ENCODE measurements at regions not wholly inside any gene's neighbourhood (a gene's known extent, or its start where the extent isn't known, plus 50 kb on each side); places are given as distances from the start of the nearest gene placed in this dataset.

DNA sequence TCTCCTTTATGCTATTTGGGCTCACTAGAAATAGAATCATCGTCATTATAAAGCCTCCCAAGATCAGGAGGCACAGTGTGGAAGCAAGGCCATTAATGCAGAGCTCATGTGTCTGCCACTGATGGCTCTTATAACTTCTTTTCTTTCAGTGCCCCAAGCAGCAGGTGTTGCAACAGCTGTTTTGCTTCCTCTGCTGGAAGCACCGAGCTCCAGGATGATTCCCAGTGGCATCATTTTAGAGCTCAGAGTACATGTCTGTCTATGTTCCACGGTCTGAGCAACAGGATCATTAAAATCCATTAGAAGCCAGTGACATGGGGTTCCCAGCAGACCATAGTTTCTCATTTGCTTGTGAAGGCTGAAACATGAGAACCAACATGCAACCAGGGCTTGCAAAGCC lies 803.0 kb upstream of the FAT3 start:
- TF ChIP-seq, protein P1, sequence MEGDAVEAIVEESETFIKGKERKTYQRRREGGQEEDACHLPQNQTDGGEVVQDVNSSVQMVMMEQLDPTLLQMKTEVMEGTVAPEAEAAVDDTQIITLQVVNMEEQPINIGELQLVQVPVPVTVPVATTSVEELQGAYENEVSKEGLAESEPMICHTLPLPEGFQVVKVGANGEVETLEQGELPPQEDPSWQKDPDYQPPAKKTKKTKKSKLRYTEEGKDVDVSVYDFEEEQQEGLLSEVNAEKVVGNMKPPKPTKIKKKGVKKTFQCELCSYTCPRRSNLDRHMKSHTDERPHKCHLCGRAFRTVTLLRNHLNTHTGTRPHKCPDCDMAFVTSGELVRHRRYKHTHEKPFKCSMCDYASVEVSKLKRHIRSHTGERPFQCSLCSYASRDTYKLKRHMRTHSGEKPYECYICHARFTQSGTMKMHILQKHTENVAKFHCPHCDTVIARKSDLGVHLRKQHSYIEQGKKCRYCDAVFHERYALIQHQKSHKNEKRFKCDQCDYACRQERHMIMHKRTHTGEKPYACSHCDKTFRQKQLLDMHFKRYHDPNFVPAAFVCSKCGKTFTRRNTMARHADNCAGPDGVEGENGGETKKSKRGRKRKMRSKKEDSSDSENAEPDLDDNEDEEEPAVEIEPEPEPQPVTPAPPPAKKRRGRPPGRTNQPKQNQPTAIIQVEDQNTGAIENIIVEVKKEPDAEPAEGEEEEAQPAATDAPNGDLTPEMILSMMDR (IDR thresholded peaks at IDR 0.05): no peak
- TF ChIP-seq TAF1 (IDR thresholded peaks at IDR 0.05; ENCODE audit: borderline replicate concordance, low read depth, low read length): no peak
- TF ChIP-seq SMC3 (IDR thresholded peaks at IDR 0.05; ENCODE audit: low read depth, low read length): no peak
- TF ChIP-seq RXRA (IDR thresholded peaks at IDR 0.05; ENCODE audit: borderline replicate concordance, low read depth): no peak
- no peak for TF ChIP-seq POLR2AphosphoS5 (IDR thresholded peaks at IDR 0.05; ENCODE audit: low read depth, low read length)
- TF ChIP-seq ELF1 (IDR thresholded peaks at IDR 0.05): no peak
- no peak for TF ChIP-seq RAD21 (IDR thresholded peaks at IDR 0.05; ENCODE audit: low read length)
- no peak for TF ChIP-seq CHD2 (IDR thresholded peaks at IDR 0.05; ENCODE audit: low read length, partially characterized antibody)
- TF ChIP-seq FOSL2 (IDR thresholded peaks at IDR 0.05; ENCODE audit: borderline replicate concordance, low read depth): no peak
- TF ChIP-seq, protein P2, sequence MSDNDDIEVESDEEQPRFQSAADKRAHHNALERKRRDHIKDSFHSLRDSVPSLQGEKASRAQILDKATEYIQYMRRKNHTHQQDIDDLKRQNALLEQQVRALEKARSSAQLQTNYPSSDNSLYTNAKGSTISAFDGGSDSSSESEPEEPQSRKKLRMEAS (IDR thresholded peaks at IDR 0.05; ENCODE audit: low read depth): no peak
- TF ChIP-seq, protein P3, sequence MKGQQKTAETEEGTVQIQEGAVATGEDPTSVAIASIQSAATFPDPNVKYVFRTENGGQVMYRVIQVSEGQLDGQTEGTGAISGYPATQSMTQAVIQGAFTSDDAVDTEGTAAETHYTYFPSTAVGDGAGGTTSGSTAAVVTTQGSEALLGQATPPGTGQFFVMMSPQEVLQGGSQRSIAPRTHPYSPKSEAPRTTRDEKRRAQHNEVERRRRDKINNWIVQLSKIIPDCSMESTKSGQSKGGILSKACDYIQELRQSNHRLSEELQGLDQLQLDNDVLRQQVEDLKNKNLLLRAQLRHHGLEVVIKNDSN (IDR thresholded peaks at IDR 0.05; ENCODE audit: borderline replicate concordance, low read depth): no peak

All from SK-N-SH (cell line).